ENCODE measurements at regions not wholly inside any gene's neighbourhood (a gene's known extent, or its start where the extent isn't known, plus 50 kb on each side); places are given as distances from the start of the nearest gene placed in this dataset.

GRCh38 chr3:152611905-152612304 lies 223.0 kb upstream of the P2RY1 start:
- TF ChIP-seq MAFK (IDR thresholded peaks at IDR 0.05; ENCODE audit: partially characterized antibody) (no peak), CHD2 (IDR thresholded peaks at IDR 0.05; ENCODE audit: low read length, partially characterized antibody) (no peak), SREBF2 (IDR thresholded peaks at IDR 0.05) (no peak), SMC3 (IDR thresholded peaks at IDR 0.05) (no peak), KDM1A (IDR thresholded peaks at IDR 0.05; ENCODE audit: low read depth) (no peak)
- TF ChIP-seq, protein P1, sequence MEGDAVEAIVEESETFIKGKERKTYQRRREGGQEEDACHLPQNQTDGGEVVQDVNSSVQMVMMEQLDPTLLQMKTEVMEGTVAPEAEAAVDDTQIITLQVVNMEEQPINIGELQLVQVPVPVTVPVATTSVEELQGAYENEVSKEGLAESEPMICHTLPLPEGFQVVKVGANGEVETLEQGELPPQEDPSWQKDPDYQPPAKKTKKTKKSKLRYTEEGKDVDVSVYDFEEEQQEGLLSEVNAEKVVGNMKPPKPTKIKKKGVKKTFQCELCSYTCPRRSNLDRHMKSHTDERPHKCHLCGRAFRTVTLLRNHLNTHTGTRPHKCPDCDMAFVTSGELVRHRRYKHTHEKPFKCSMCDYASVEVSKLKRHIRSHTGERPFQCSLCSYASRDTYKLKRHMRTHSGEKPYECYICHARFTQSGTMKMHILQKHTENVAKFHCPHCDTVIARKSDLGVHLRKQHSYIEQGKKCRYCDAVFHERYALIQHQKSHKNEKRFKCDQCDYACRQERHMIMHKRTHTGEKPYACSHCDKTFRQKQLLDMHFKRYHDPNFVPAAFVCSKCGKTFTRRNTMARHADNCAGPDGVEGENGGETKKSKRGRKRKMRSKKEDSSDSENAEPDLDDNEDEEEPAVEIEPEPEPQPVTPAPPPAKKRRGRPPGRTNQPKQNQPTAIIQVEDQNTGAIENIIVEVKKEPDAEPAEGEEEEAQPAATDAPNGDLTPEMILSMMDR (IDR thresholded peaks at IDR 0.05), result no peak

All from A549 (cell line).